DND-41 (cell line): ENCODE measurements at regions not wholly inside any gene's neighbourhood (a gene's known extent, or its start where the extent isn't known, plus 50 kb on each side); places are given as distances from the start of the nearest gene placed in this dataset.

ENCODE experiments used
- ATAC-seq: fragments of 200-7000 bp; cut with Tn5 transposase; 3 replicates; pipeline ENCODE4 v1.9.1; 2021; ENCODE audit warnings: low read depth; ENCODE audit not compliant: insufficient read depth
- DNase-seq: peaks from one replicate; pipeline ENCODE4 v3.0.0-alpha.2; 2020
- H2AFZ ChIP-seq: 2 replicates; pipeline ENCODE4 v1.6.0; 2012; ENCODE audit warnings: low read depth, low read length
- H3K27ac ChIP-seq: 2 replicates; pipeline ENCODE4 v1.5.1; 2012; ENCODE audit warnings: low read length, inconsistent platforms
- H3K27me3 ChIP-seq: fragments of 200-600 bp; sonication (generic); 2 replicates; pipeline ENCODE4 v1.6.0; 2012; ENCODE audit warnings: low read length, mild to moderate bottlenecking, inconsistent platforms; ENCODE audit not compliant: insufficient read depth, poor library complexity
- H3K36me3 ChIP-seq: 2 replicates; pipeline ENCODE4 v1.5.1; 2012; ENCODE audit warnings: low read length, inconsistent platforms; ENCODE audit not compliant: insufficient read depth
- H3K4me1 ChIP-seq: 2 replicates; pipeline ENCODE4 v1.5.1; 2012; ENCODE audit warnings: mild to moderate bottlenecking, low read length; ENCODE audit not compliant: insufficient read depth
- H3K4me2 ChIP-seq: 2 replicates; pipeline ENCODE4 v1.6.0; 2012; ENCODE audit warnings: mild to moderate bottlenecking, moderate library complexity, low read length, inconsistent platforms; ENCODE audit not compliant: insufficient read depth
- H3K4me3 ChIP-seq, 2 experiments: fragments of 200-600 bp in 1 of 2; shearing (Covaris generic) in 1 of 2; 2 replicates each; pipeline ENCODE4 v1.5.1; 2012 to 2016; ENCODE audit warnings: inconsistent platforms in 2 of 2, low read length in 2 of 2, mild to moderate bottlenecking in 2 of 2, low read depth in 1 of 2, moderate library complexity in 1 of 2
- H3K79me2 ChIP-seq: 2 replicates; pipeline ENCODE4 v1.6.0; 2012; ENCODE audit warnings: low read length, inconsistent platforms; ENCODE audit not compliant: insufficient read depth
- H3K9ac ChIP-seq: 2 replicates; pipeline ENCODE4 v1.6.0; 2012; ENCODE audit warnings: low read depth, mild to moderate bottlenecking, inconsistent platforms, low read length, moderate library complexity
- H3K9me3 ChIP-seq: 2 replicates; pipeline ENCODE4 v1.5.1; 2012; ENCODE audit warnings: low read length, moderate library complexity, mild to moderate bottlenecking, inconsistent platforms; ENCODE audit not compliant: insufficient read depth, severe bottlenecking
- H4K20me1 ChIP-seq: 2 replicates; pipeline ENCODE4 v1.6.0; 2012; ENCODE audit warnings: low read length; ENCODE audit not compliant: insufficient read depth
- CTCF ChIP-seq: IDR thresholded peaks from 2 replicates; pipeline ENCODE4 v1.5.1; 2012; ENCODE audit warnings: borderline replicate concordance, low read length, moderate library complexity, mild to moderate bottlenecking; ENCODE audit not compliant: poor library complexity, severe bottlenecking; ENCODE audit errors: extremely low read depth
- EZH2 ChIP-seq: IDR thresholded peaks from 3 replicates; pipeline ENCODE4 v1.6.1; 2012; ENCODE audit warnings: borderline replicate concordance, low read depth, mild to moderate bottlenecking, moderate library complexity, low read length, inconsistent platforms; ENCODE audit not compliant: severe bottlenecking

- DNase-seq (no peak), ATAC-seq (no peak)
- Histone ChIP-seq H2AFZ (no peak overlapping the region), H4K20me1 (no peaks in the 10 kb centered on the region), H3K9ac (no peak overlapping the region), H3K4me1 (no peaks in the 10 kb centered on the region), H3K79me2 (no peaks in the 10 kb centered on the region), H3K27me3 (no peaks in the 10 kb centered on the region), H3K4me2 (no peak overlapping the region), H3K4me3 (no peak overlapping the region), H3K9me3 (peaks cover 3% of the 10 kb centered on the region), H3K36me3 (no peaks in the 10 kb centered on the region), H3K27ac (no peak overlapping the region)
- no peak for TF ChIP-seq CTCF
- no peak for TF ChIP-seq EZH2
Observed at GRCh38 chr2:33681364-33681757, 82.3 kb upstream of the FAM98A start.

GRCh38 chr2:33680644-33681363, 81.7 kb upstream of the FAM98A start:
- ATAC-seq (no peak), DNase-seq (no peak)
- Histone ChIP-seq H3K27ac (no peak overlapping the region), H3K4me1 (no peaks in the 10 kb centered on the region), H3K4me3 (no peak overlapping the region), H3K9ac (no peak overlapping the region), H3K27me3 (no peaks in the 10 kb centered on the region), H3K9me3 (peaks cover 3% of the 10 kb centered on the region), H2AFZ (no peak overlapping the region), H3K4me2 (no peak overlapping the region), H3K36me3 (no peaks in the 10 kb centered on the region), H4K20me1 (no peaks in the 10 kb centered on the region), H3K79me2 (no peaks in the 10 kb centered on the region)
- TF ChIP-seq CTCF (no peak), EZH2 (no peak)

DNA sequence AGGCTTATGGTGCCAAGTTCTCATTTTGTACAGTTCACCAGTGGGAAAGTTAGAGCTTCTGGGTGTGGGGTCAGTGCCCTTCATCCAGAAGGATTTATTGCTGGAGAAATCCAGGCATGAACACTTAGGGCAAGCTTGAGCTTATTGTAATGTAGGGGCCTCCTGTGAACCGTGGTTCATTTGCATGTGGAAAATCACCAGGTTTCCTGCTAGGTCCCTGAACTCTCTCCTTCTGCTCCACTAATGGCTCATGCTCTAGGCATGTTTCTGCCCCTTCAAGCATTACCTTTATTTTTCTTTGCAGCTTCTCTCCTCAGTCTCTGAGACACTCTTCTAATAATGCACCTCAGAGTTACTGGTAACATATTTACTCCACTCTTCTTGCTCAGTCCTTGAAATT, 79.3 kb upstream of the FAM98A start:
- no peak for DNase-seq

More for the DNA sequence above, 79.3 kb upstream of the FAM98A start:
- Histone ChIP-seq H3K36me3 (no peaks in the 10 kb centered on the region), H3K27ac (no peak overlapping the region), H3K27me3 (no peaks in the 10 kb centered on the region), H3K4me2 (no peak overlapping the region), H2AFZ (no peak overlapping the region), H3K79me2 (no peaks in the 10 kb centered on the region), H4K20me1 (no peaks in the 10 kb centered on the region), H3K4me1 (no peaks in the 10 kb centered on the region), H3K4me3 (no peak overlapping the region), H3K9ac (no peak overlapping the region), H3K9me3 (no peaks in the 10 kb centered on the region)
- ATAC-seq, result no peak
- TF ChIP-seq EZH2 (no peak), CTCF (no peak)
